HL-60 (cell line): ENCODE measurements at regions not wholly inside any gene's neighbourhood (a gene's known extent, or its start where the extent isn't known, plus 50 kb on each side); places are given as distances from the start of the nearest gene placed in this dataset.

ENCODE experiments used
- POLR2AphosphoS5 ChIP-seq: IDR thresholded peaks from 2 replicates; pipeline ENCODE4 v1.6.1; 2012; ENCODE audit warnings: low read depth
- TF ChIP-seq, protein P1 (sequence below): IDR thresholded peaks from one replicate; pipeline ENCODE4 v1.5.1; 2011; ENCODE audit warnings: low read length, control low read depth, inconsistent platforms; ENCODE audit not compliant: insufficient read depth
- TF ChIP-seq, protein P2 (sequence below): IDR thresholded peaks from 2 replicates; pipeline ENCODE4 v1.6.1; 2012; ENCODE audit warnings: low read depth; ENCODE audit not compliant: insufficient replicate concordance

DNA sequence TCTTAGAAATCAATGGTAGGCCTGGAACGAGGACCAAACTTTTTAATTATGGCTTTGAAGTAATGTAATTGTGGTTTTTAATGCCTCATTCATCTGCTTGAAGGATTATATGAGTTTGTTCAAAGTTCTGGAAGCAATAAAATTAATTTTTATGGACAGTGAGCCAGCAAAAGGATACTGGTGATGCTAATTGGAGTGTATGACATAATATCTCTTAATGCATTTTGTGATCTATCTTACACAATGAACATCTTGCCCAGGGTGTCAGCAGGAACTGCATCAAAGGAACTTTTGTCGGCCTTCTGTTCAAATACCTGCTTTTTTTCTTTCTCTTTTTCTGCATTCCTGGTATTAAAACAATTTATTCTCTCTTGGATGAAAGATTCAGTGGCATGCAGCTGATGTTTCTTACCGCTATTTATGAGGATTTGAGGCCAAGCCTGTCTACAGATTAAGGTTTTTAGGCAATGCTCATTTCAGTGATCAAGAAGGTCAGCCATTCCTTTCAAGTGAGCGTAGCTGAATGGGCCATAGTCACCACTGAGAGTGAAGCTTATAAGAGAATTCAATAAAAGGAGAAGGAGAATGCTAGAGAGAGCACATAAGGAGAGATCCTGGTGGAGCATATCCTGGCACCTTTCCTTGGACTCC is 974.8 kb downstream of the SORCS3 start:
- TF ChIP-seq, protein P1, sequence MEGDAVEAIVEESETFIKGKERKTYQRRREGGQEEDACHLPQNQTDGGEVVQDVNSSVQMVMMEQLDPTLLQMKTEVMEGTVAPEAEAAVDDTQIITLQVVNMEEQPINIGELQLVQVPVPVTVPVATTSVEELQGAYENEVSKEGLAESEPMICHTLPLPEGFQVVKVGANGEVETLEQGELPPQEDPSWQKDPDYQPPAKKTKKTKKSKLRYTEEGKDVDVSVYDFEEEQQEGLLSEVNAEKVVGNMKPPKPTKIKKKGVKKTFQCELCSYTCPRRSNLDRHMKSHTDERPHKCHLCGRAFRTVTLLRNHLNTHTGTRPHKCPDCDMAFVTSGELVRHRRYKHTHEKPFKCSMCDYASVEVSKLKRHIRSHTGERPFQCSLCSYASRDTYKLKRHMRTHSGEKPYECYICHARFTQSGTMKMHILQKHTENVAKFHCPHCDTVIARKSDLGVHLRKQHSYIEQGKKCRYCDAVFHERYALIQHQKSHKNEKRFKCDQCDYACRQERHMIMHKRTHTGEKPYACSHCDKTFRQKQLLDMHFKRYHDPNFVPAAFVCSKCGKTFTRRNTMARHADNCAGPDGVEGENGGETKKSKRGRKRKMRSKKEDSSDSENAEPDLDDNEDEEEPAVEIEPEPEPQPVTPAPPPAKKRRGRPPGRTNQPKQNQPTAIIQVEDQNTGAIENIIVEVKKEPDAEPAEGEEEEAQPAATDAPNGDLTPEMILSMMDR = no peak
- no peak for TF ChIP-seq POLR2AphosphoS5
- TF ChIP-seq, protein P2, sequence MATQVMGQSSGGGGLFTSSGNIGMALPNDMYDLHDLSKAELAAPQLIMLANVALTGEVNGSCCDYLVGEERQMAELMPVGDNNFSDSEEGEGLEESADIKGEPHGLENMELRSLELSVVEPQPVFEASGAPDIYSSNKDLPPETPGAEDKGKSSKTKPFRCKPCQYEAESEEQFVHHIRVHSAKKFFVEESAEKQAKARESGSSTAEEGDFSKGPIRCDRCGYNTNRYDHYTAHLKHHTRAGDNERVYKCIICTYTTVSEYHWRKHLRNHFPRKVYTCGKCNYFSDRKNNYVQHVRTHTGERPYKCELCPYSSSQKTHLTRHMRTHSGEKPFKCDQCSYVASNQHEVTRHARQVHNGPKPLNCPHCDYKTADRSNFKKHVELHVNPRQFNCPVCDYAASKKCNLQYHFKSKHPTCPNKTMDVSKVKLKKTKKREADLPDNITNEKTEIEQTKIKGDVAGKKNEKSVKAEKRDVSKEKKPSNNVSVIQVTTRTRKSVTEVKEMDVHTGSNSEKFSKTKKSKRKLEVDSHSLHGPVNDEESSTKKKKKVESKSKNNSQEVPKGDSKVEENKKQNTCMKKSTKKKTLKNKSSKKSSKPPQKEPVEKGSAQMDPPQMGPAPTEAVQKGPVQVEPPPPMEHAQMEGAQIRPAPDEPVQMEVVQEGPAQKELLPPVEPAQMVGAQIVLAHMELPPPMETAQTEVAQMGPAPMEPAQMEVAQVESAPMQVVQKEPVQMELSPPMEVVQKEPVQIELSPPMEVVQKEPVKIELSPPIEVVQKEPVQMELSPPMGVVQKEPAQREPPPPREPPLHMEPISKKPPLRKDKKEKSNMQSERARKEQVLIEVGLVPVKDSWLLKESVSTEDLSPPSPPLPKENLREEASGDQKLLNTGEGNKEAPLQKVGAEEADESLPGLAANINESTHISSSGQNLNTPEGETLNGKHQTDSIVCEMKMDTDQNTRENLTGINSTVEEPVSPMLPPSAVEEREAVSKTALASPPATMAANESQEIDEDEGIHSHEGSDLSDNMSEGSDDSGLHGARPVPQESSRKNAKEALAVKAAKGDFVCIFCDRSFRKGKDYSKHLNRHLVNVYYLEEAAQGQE = no peak
